ENCODE measurements at regions not wholly inside any gene's neighbourhood (a gene's known extent, or its start where the extent isn't known, plus 50 kb on each side); places are given as distances from the start of the nearest gene placed in this dataset.

DNA sequence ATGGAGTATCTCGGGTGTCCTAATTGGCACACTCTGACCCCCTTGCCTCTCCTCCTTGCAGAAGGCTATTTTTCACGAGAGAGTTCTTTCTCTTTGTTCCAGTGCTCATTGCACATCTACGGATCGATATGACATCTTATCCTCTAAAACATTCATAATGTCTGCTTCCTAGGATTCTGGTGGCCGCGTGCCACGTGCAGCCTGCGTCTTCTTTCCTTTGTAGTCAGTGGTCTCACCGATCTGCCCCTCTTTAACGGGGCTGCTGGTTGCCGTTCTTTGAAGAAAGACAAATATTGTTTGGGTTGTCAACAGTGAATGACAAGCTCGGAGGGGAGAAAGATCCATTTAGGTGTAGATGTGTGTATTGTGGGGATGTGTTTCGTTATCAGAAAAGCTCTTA, 252.4 kb upstream of the WWC1 start:
- BruUV-seq (replicated peaks): no TSS peak
- dilution Hi-C loops (cut with MboI; ENCODE audit: extremely low pct_ligation_motif_present, low sequenced_read_pairs): no loop called here

More for the DNA sequence above, 252.4 kb upstream of the WWC1 start:
- Histone ChIP-seq H3K9me3 (replicated peaks; ENCODE audit: control insufficient read depth, insufficient read depth, low read length) (peaks cover 1% of the 10 kb centered on the region), H3K27me3 (ENCODE audit: control insufficient read depth in 2 of 2, insufficient read depth in 2 of 2, low read length in 2 of 2) (no peaks in the 10 kb centered on the region), H4K20me1 (replicated peaks; ENCODE audit: control insufficient read depth, extremely low read depth, insufficient read depth, low read length) (no peaks in the 10 kb centered on the region), H3K4me3 (replicated peaks in 1 of 3; ENCODE audit: insufficient read depth in 1 of 3, low read depth in 1 of 3, low read length in 3 of 3) (no peak overlapping the region), H3K4me2 (ENCODE audit: insufficient read depth, low read length) (no peak overlapping the region), H3K9me1 (replicated peaks; ENCODE audit: control insufficient read depth, extremely low read depth, insufficient read depth, low read length) (no peaks in the 10 kb centered on the region), H3K4me1 (ENCODE audit: control insufficient read depth, extremely low read depth, insufficient read depth, low read length) (no peaks in the 10 kb centered on the region), H3K79me2 (ENCODE audit: control insufficient read depth, insufficient read depth, low read length) (no peaks in the 10 kb centered on the region), H3K36me3 (ENCODE audit: control insufficient read depth in 2 of 2, extremely low read depth in 1 of 2, insufficient read depth in 2 of 2, low read length in 2 of 2) (no peaks in the 10 kb centered on the region), H2AFZ (ENCODE audit: low read depth, low read length) (no peak overlapping the region), H3K9ac (replicated peaks; ENCODE audit: extremely low read depth, insufficient read depth, low read length) (no peak overlapping the region), H3K27ac (ENCODE audit: insufficient read depth, low read depth, low read length) (no peak overlapping the region)
- FAIRE-seq (no peak), DNase-seq (ENCODE audit: low read depth, low spot score) (no peak)
- intact Hi-C loops (cut with micrococcal nuclease): no loop called here
- ChIA-PET CTCF (no interaction called here), POLR2A (no interaction called here)
- no peak for TF ChIP-seq JUN (IDR thresholded peaks at IDR 0.05; ENCODE audit: borderline replicate concordance, insufficient read depth, insufficient read length, low read depth)
- TF ChIP-seq POLR2A (IDR thresholded peaks at IDR 0.05; ENCODE audit: low read depth, low read length): no peak
- no peak for TF ChIP-seq MYC (IDR thresholded peaks at IDR 0.05; ENCODE audit: low read depth, low read length)
- no peak for TF ChIP-seq FOS (IDR thresholded peaks at IDR 0.05; ENCODE audit: borderline replicate concordance, insufficient read depth, low read length)
- no peak for TF ChIP-seq POLR2AphosphoS5 (IDR thresholded peaks at IDR 0.05; ENCODE audit: insufficient read depth, low read depth, low read length)
- TF ChIP-seq, protein P1, sequence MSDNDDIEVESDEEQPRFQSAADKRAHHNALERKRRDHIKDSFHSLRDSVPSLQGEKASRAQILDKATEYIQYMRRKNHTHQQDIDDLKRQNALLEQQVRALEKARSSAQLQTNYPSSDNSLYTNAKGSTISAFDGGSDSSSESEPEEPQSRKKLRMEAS (IDR thresholded peaks at IDR 0.05; ENCODE audit: insufficient read depth, insufficient read length): no peak
- TF ChIP-seq, protein P2, sequence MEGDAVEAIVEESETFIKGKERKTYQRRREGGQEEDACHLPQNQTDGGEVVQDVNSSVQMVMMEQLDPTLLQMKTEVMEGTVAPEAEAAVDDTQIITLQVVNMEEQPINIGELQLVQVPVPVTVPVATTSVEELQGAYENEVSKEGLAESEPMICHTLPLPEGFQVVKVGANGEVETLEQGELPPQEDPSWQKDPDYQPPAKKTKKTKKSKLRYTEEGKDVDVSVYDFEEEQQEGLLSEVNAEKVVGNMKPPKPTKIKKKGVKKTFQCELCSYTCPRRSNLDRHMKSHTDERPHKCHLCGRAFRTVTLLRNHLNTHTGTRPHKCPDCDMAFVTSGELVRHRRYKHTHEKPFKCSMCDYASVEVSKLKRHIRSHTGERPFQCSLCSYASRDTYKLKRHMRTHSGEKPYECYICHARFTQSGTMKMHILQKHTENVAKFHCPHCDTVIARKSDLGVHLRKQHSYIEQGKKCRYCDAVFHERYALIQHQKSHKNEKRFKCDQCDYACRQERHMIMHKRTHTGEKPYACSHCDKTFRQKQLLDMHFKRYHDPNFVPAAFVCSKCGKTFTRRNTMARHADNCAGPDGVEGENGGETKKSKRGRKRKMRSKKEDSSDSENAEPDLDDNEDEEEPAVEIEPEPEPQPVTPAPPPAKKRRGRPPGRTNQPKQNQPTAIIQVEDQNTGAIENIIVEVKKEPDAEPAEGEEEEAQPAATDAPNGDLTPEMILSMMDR (IDR thresholded peaks at IDR 0.05; ENCODE audit: extremely low read depth in 1 of 2, insufficient read depth in 1 of 2, low read depth in 1 of 2, low read length in 2 of 2): no peak
- TF ChIP-seq EZH2 (IDR thresholded peaks at IDR 0.05; ENCODE audit: borderline replicate concordance, low read depth, low read length, severe bottlenecking): no peak

Data from endothelial cell of umbilical vein (primary cell).